IPS-18a (cell line): ENCODE measurements at regions not wholly inside any gene's neighbourhood (a gene's known extent, or its start where the extent isn't known, plus 50 kb on each side); places are given as distances from the start of the nearest gene placed in this dataset.

ENCODE experiments used
- H3K27ac ChIP-seq: one replicate; pipeline ENCODE4 v1.5.1; 2013; ENCODE audit warnings: low read length
- H3K27me3 ChIP-seq: one replicate; pipeline ENCODE4 v1.6.1; 2013; ENCODE audit warnings: mild to moderate bottlenecking, low read length; ENCODE audit not compliant: control insufficient read depth, insufficient read depth
- H3K36me3 ChIP-seq: one replicate; pipeline ENCODE4 v1.6.1; 2013; ENCODE audit warnings: low read depth, low read length; ENCODE audit not compliant: control insufficient read depth
- H3K4me1 ChIP-seq: one replicate; pipeline ENCODE4 v1.6.1; 2013; ENCODE audit warnings: low read depth, low read length; ENCODE audit not compliant: control insufficient read depth
- H3K4me3 ChIP-seq: one replicate; pipeline ENCODE4 v1.5.1; 2013; ENCODE audit warnings: low read length
- H3K9ac ChIP-seq: one replicate; pipeline ENCODE4 v1.6.1; 2013; ENCODE audit warnings: mild to moderate bottlenecking, low read length, moderate library complexity
- H3K9me3 ChIP-seq: one replicate; pipeline ENCODE4 v1.6.1; 2013; ENCODE audit warnings: low read depth, low read length; ENCODE audit not compliant: control insufficient read depth

DNA sequence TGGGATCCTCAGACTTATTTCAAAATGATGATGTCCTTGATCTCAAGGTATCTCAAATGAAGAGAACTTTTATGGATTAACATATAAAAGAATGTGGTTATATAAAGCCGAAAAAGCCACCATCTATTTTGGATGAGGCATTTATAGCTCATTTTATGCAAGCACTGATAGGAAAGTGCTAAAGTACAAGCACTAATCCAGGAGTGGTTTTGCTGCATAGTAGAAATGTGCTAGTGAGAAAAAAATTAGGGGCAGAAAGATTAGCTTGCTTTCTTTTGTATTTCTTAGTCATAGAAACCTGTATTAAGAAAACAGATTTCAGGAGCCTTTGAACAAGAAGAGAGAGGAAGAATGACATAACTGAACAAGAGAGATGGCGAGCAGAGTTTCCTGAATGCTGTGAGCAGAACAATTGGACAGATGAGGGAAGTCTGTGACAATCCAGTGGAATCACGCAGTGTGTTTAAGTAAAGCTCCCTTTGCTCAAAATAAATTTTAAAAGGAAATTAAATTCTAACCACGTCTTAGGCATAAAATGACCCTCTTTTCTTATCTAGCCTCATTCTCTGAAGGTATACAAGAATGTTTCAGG, 238.2 kb upstream of the NOVA1 start:
- Histone ChIP-seq H3K27ac (no peak overlapping the region), H3K4me3 (no peak overlapping the region), H3K27me3 (no peaks in the 10 kb centered on the region), H3K36me3 (no peaks in the 10 kb centered on the region), H3K9me3 (no peaks in the 10 kb centered on the region), H3K9ac (no peak overlapping the region), H3K4me1 (no peaks in the 10 kb centered on the region)

- no peaks in the 10 kb centered on the region for H3K36me3 ChIP-seq
- H3K4me1 ChIP-seq = no peaks in the 10 kb centered on the region
- H3K4me3 ChIP-seq = no peak overlapping the region
- no peaks in the 10 kb centered on the region for H3K27me3 ChIP-seq
- no peak overlapping the region for H3K9ac ChIP-seq
- H3K27ac ChIP-seq = no peak overlapping the region
- H3K9me3 ChIP-seq = no peaks in the 10 kb centered on the region
Measured at GRCh38 chr14:26839481-26839880, 241.6 kb upstream of the NOVA1 start.

GRCh38 chr14:26841326-26841725, 243.5 kb upstream of the NOVA1 start:
- H3K4me1 ChIP-seq = no peaks in the 10 kb centered on the region
- no peaks in the 10 kb centered on the region for H3K36me3 ChIP-seq
- no peaks in the 10 kb centered on the region for H3K9me3 ChIP-seq
- no peak overlapping the region for H3K4me3 ChIP-seq
- H3K27me3 ChIP-seq = no peaks in the 10 kb centered on the region
- no peak overlapping the region for H3K27ac ChIP-seq
- H3K9ac ChIP-seq = no peak overlapping the region

GRCh38 chr14:26841920-26842741, 244.3 kb upstream of the NOVA1 start:
- H3K9me3 ChIP-seq = no peaks in the 10 kb centered on the region
- no peak overlapping the region for H3K4me3 ChIP-seq
- H3K27me3 ChIP-seq = no peaks in the 10 kb centered on the region
- no peaks in the 10 kb centered on the region for H3K4me1 ChIP-seq
- H3K27ac ChIP-seq = no peak overlapping the region
- no peaks in the 10 kb centered on the region for H3K36me3 ChIP-seq
- H3K9ac ChIP-seq = no peak overlapping the region

- Histone ChIP-seq H3K27ac (no peak overlapping the region), H3K9ac (no peak overlapping the region), H3K4me3 (no peak overlapping the region), H3K27me3 (no peaks in the 10 kb centered on the region), H3K36me3 (no peaks in the 10 kb centered on the region), H3K9me3 (no peaks in the 10 kb centered on the region), H3K4me1 (no peaks in the 10 kb centered on the region)
Measured at GRCh38 chr14:26845151-26845818, 247.5 kb upstream of the NOVA1 start.

GRCh38 chr14:26846388-26846787, 248.6 kb upstream of the NOVA1 start:
- no peaks in the 10 kb centered on the region for H3K36me3 ChIP-seq
- H3K27me3 ChIP-seq = no peaks in the 10 kb centered on the region
- no peaks in the 10 kb centered on the region for H3K9me3 ChIP-seq
- H3K4me3 ChIP-seq = no peak overlapping the region
- no peak overlapping the region for H3K9ac ChIP-seq
- no peak overlapping the region for H3K27ac ChIP-seq
- H3K4me1 ChIP-seq = no peaks in the 10 kb centered on the region

DNA sequence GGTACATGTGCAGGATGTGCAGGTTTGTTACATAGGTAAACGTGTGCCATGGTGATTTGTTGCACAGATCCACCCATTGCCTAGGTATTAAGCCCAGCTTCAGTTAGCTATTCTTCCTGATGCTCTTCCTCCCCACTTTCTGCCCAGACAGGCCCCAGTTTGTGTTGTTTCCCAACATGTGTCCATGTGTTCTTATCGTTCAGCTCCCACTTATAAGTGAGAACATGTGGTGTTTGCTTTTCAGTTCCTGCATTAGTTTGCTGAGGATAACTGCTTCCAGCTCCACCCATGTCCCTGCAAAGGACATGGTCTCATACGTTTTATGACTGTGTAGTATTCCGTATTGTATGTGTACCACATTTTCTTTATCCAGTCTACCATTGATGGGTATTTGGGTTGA, 251.7 kb upstream of the NOVA1 start:
- Histone ChIP-seq H3K36me3 (no peaks in the 10 kb centered on the region), H3K4me1 (no peaks in the 10 kb centered on the region), H3K9ac (no peak overlapping the region), H3K4me3 (no peak overlapping the region), H3K27me3 (no peaks in the 10 kb centered on the region), H3K27ac (no peak overlapping the region), H3K9me3 (no peaks in the 10 kb centered on the region)

GRCh38 chr14:26851793-26852192, 254.0 kb upstream of the NOVA1 start:
- Histone ChIP-seq H3K27ac (no peak overlapping the region), H3K27me3 (no peaks in the 10 kb centered on the region), H3K4me1 (no peaks in the 10 kb centered on the region), H3K36me3 (no peaks in the 10 kb centered on the region), H3K9me3 (no peaks in the 10 kb centered on the region), H3K4me3 (no peak overlapping the region), H3K9ac (no peak overlapping the region)

DNA sequence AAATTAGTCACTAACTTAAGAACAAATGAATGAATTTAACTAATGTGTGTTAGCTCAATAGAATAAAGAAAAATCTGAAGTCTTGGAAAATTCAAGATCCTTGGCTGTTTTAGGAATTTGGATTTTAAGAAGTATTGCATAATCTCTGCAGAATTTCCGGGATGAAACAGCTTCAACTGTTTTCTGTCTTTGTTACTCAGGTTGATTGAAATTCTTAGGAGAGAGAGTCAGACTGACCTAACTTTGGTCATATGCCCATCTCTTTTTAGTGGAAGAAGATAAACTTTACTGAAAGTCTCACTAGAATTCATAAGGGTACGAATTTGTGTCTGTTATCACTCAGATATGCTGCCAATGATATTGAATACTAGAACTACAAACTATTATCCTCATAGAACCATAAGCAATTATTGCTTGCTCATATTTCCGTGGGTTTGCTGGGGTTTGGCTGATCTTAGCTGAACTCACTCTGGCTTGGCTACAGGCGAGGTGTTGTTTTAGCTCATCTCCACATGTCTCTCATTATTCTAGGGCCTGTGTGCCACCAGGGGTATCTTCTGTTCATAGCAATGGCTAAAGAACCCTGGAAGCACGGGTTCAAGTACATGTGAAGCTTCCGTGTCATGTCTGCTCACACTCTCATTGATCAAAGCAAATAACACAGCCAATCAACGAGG, 257.4 kb upstream of the NOVA1 start:
- no peaks in the 10 kb centered on the region for H3K4me1 ChIP-seq
- no peak overlapping the region for H3K9ac ChIP-seq
- H3K4me3 ChIP-seq = no peak overlapping the region
- H3K9me3 ChIP-seq = no peaks in the 10 kb centered on the region
- no peak overlapping the region for H3K27ac ChIP-seq
- H3K36me3 ChIP-seq = no peaks in the 10 kb centered on the region
- H3K27me3 ChIP-seq = no peaks in the 10 kb centered on the region

DNA sequence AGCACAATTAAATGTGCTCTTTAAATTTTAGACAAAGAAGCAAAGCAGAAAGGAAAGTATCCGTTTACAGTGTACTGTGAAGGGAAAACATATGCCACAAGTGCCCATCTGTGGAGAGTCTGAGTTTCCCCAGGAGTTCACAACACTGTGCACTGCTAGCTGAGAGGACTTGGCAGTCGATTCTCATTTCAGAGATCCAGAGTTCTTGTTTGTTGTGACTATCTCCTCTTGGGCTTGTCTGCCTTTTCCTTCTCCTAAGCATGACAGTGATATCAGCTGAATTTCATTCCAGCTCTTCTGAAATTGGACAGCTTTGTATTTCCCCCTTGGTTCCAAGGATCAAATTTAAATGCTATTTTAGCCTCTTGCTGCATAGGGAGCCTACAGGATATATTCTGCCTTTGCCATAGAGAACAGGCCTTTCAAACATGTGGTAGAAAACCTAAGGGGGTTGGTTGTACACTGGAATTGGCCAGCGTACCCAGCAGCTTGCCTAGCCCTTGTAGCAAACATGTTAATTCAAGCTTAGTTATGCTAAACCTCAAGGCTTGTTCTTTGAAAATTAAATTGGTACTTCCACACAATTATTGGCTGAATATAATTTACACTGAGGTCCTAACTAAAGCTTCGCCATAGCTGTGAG, 259.2 kb upstream of the NOVA1 start:
- Histone ChIP-seq H3K36me3 (no peaks in the 10 kb centered on the region), H3K9ac (no peak overlapping the region), H3K4me1 (no peaks in the 10 kb centered on the region), H3K4me3 (no peak overlapping the region), H3K9me3 (no peaks in the 10 kb centered on the region), H3K27ac (no peak overlapping the region), H3K27me3 (no peaks in the 10 kb centered on the region)

- Histone ChIP-seq H3K36me3 (no peaks in the 10 kb centered on the region), H3K27me3 (no peaks in the 10 kb centered on the region), H3K4me3 (no peak overlapping the region), H3K4me1 (no peaks in the 10 kb centered on the region), H3K9me3 (no peaks in the 10 kb centered on the region), H3K27ac (no peak overlapping the region), H3K9ac (no peak overlapping the region)
Measured at GRCh38 chr14:26859483-26859882, 261.6 kb upstream of the NOVA1 start.
